Neuronal stem cell (in vitro differentiated cells): ENCODE measurements at regions not wholly inside any gene's neighbourhood (a gene's known extent, or its start where the extent isn't known, plus 50 kb on each side); places are given as distances from the start of the nearest gene placed in this dataset.

ENCODE experiments used
- DNase-seq: peaks from one replicate; pipeline ENCODE4 v3.0.0-alpha.2; 2013; ENCODE audit warnings: low spot score
- H2AFZ ChIP-seq: one replicate; pipeline ENCODE4 v1.6.1; 2013; ENCODE audit warnings: mild to moderate bottlenecking, low read length, inconsistent platforms
- H2AK5ac ChIP-seq: 2 replicates; pipeline ENCODE4 v1.6.1; 2013; ENCODE audit warnings: low read depth, mild to moderate bottlenecking, inconsistent platforms, low read length, moderate library complexity, mixed read lengths
- H2BK120ac ChIP-seq: 2 replicates; pipeline ENCODE4 v1.6.1; 2013; ENCODE audit warnings: low read depth, mild to moderate bottlenecking, inconsistent platforms, low read length, moderate library complexity, mixed read lengths
- H2BK12ac ChIP-seq: one replicate; pipeline ENCODE4 v1.6.1; 2013; ENCODE audit warnings: low read length, inconsistent platforms
- H2BK15ac ChIP-seq: 2 replicates; pipeline ENCODE4 v1.6.1; 2013; ENCODE audit warnings: mild to moderate bottlenecking, low read length, inconsistent platforms, mixed read lengths
- H2BK5ac ChIP-seq: one replicate; pipeline ENCODE4 v1.6.1; 2013; ENCODE audit warnings: inconsistent platforms, mild to moderate bottlenecking, low read length, moderate library complexity
- H3K14ac ChIP-seq: one replicate; pipeline ENCODE4 v1.6.1; 2013; ENCODE audit warnings: low read length, inconsistent platforms
- H3K18ac ChIP-seq: 2 replicates; pipeline ENCODE4 v1.6.1; 2013; ENCODE audit warnings: low read length, inconsistent platforms
- H3K23ac ChIP-seq: 2 replicates; pipeline ENCODE4 v1.6.1; 2013; ENCODE audit warnings: low read depth, mild to moderate bottlenecking, mixed read lengths, low read length, inconsistent platforms; ENCODE audit not compliant: poor library complexity
- H3K27ac ChIP-seq: replicated peaks from 3 replicates; pipeline ENCODE4 v1.5.1; 2013; ENCODE audit warnings: low read length, inconsistent platforms
- H3K27me3 ChIP-seq, 3 experiments: 2 replicates each; pipeline ENCODE4 v1.6.1; 2013; ENCODE audit warnings: low read length in 3 of 3, mild to moderate bottlenecking in 2 of 3, inconsistent platforms in 1 of 3, low read depth in 1 of 3, mixed read lengths in 1 of 3, moderate library complexity in 1 of 3; ENCODE audit not compliant: control insufficient read depth in 3 of 3, insufficient read depth in 3 of 3
- H3K36me3 ChIP-seq, 2 donors: replicated peaks in 1 of 2; 2 replicates each; pipeline ENCODE4 v1.6.1; 2013; ENCODE audit warnings: low read length in 2 of 2; ENCODE audit not compliant: control insufficient read depth in 2 of 2, insufficient read depth in 2 of 2
- H3K4ac ChIP-seq: 2 replicates; pipeline ENCODE4 v1.6.1; 2013; ENCODE audit warnings: inconsistent platforms, mild to moderate bottlenecking, low read length, moderate library complexity
- H3K4me1 ChIP-seq, 2 donors: 1 replicate in 1 of 2; 2 replicates in 1 of 2; pipeline ENCODE4 v1.6.1; 2013; ENCODE audit warnings: low read length in 2 of 2, low read depth in 1 of 2; ENCODE audit not compliant: control insufficient read depth in 2 of 2, insufficient read depth in 1 of 2
- H3K4me2 ChIP-seq: one replicate; pipeline ENCODE4 v1.6.1; 2013; ENCODE audit warnings: mild to moderate bottlenecking, low read length, inconsistent platforms; ENCODE audit not compliant: insufficient read depth, poor library complexity, severe bottlenecking
- H3K4me3 ChIP-seq, 2 donors: 2 replicates each; pipeline ENCODE4 v1.5.1; 2013; ENCODE audit warnings: low read length in 2 of 2, mild to moderate bottlenecking in 2 of 2, inconsistent platforms in 1 of 2, moderate library complexity in 1 of 2
- H3K79me1 ChIP-seq: one replicate; pipeline ENCODE4 v1.6.1; 2013; ENCODE audit warnings: low read depth, mild to moderate bottlenecking, inconsistent platforms, low read length, moderate library complexity
- H3K9ac ChIP-seq: one replicate; pipeline ENCODE4 v1.6.1; 2013; ENCODE audit warnings: mild to moderate bottlenecking, low read depth, low read length, inconsistent platforms; ENCODE audit not compliant: poor library complexity
- H3K9me3 ChIP-seq, 2 donors: replicated peaks in 1 of 2; 2 replicates each; pipeline versions ENCODE3 to v1.6.1; 2013; ENCODE audit warnings: low read length in 2 of 2, mild to moderate bottlenecking in 2 of 2, inconsistent platforms in 1 of 2, low read depth in 1 of 2, mixed read lengths in 1 of 2, moderate library complexity in 1 of 2; ENCODE audit not compliant: control insufficient read depth in 2 of 2, insufficient read depth in 1 of 2
- H4K8ac ChIP-seq: one replicate; pipeline ENCODE4 v1.6.1; 2013; ENCODE audit warnings: low read depth, mild to moderate bottlenecking, inconsistent platforms, low read length, moderate library complexity
- H4K91ac ChIP-seq: one replicate; pipeline ENCODE4 v1.6.1; 2013; ENCODE audit warnings: low read length, low read depth, mild to moderate bottlenecking, inconsistent platforms; ENCODE audit not compliant: poor library complexity
- WGBS, 2 donors: extraction: QIAGEN DNeasy Blood & Tissue Kit; methylation state at CpG; one replicate each; pipeline ENCODE4 v1.1.7; 2013; ENCODE audit warnings: missing lambda C conversion rate in 2 of 2, mixed read lengths in 1 of 2; ENCODE audit not compliant: insufficient read length in 2 of 2, insufficient replicate concordance in 1 of 2; ENCODE audit errors: extremely low coverage in 2 of 2; 5-methylcytosine and 5-hydroxymethylcytosine counted together

DNA sequence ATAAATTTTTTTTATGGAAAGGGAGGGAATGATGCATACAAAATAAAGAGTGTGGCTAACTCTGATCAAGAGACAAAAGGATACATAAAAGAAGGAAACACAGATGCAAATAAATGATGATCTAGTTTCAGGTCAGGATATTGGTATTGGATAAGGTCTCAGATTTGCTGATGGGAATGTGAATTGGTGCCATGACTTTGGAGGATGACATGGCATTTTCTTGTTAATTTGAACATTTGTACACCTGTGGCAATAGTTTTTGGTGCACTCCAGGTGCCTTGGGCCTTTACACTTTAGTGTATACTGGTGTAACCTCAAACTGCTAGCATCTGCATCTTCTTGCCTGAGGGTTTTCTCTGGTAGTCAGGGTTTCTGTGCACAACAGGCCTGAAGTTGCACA, 279.3 kb downstream of the TMEM121 start:
- H3K4me1 ChIP-seq = no peaks in the 10 kb centered on the region

DNA sequence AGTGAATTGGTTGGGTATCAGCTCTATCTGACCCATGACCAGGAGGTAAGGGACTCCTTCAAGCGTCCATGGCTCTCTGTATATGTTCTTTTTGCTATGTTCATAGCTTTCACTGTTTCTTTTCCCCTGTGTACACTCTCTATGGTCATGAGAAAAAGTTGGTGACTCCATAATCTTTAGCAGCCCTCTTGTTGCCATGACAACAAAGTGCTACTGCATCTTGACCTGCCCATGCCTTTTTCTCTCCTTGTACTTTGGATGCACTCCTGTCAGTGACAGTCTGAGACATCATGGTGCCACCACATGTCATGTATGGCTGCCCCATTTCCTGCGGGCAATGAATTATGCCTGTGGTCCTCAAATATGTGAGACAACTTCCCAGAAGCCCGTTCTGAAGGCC, 280.2 kb downstream of the TMEM121 start:
- Histone ChIP-seq H3K4ac (no peak overlapping the region), H3K4me1 (no peaks in the 10 kb centered on the region), H2BK12ac (no peak overlapping the region), H4K91ac (no peak overlapping the region), H3K18ac (no peak overlapping the region), H2AFZ (no peak overlapping the region), H3K9ac (no peak overlapping the region), H3K14ac (no peak overlapping the region), H2BK5ac (no peak overlapping the region), H3K36me3 (no peaks in the 10 kb centered on the region), H2AK5ac (no peak overlapping the region), H3K27me3 (no peaks in the 10 kb centered on the region), H2BK15ac (no peak overlapping the region), H3K27ac (no peak overlapping the region), H3K4me3 (no peak overlapping the region), H3K79me1 (no peaks in the 10 kb centered on the region), H3K4me2 (no peak overlapping the region), H2BK120ac (no peak overlapping the region), H4K8ac (no peak overlapping the region), H3K9me3 (peaks cover 0 to 34% of the 10 kb centered on the region in 2 donors), H3K23ac (no peak overlapping the region)
- WGBS, 2 donors = no CpG with 5 or more reads among the region's 3 CpGs
- no peak for DNase-seq

More for the DNA sequence above, 279.3 kb downstream of the TMEM121 start:
- DNase-seq = no peak
- Histone ChIP-seq H3K9ac (no peak overlapping the region), H3K79me1 (no peaks in the 10 kb centered on the region), H3K18ac (no peak overlapping the region), H4K8ac (no peak overlapping the region), H2BK5ac (no peak overlapping the region), H2AK5ac (no peak overlapping the region), H3K9me3 (peaks cover 0 to 29% of the 10 kb centered on the region in 2 donors), H3K4me3 (no peak overlapping the region), H2BK12ac (no peak overlapping the region), H3K4me2 (no peak overlapping the region), H2BK15ac (no peak overlapping the region), H4K91ac (no peak overlapping the region), H2AFZ (no peak overlapping the region), H3K23ac (no peak overlapping the region), H2BK120ac (no peak overlapping the region), H3K14ac (no peak overlapping the region), H3K27ac (no peak overlapping the region), H3K4ac (no peak overlapping the region), H3K27me3 (no peaks in the 10 kb centered on the region), H3K36me3 (no peaks in the 10 kb centered on the region)

DNA sequence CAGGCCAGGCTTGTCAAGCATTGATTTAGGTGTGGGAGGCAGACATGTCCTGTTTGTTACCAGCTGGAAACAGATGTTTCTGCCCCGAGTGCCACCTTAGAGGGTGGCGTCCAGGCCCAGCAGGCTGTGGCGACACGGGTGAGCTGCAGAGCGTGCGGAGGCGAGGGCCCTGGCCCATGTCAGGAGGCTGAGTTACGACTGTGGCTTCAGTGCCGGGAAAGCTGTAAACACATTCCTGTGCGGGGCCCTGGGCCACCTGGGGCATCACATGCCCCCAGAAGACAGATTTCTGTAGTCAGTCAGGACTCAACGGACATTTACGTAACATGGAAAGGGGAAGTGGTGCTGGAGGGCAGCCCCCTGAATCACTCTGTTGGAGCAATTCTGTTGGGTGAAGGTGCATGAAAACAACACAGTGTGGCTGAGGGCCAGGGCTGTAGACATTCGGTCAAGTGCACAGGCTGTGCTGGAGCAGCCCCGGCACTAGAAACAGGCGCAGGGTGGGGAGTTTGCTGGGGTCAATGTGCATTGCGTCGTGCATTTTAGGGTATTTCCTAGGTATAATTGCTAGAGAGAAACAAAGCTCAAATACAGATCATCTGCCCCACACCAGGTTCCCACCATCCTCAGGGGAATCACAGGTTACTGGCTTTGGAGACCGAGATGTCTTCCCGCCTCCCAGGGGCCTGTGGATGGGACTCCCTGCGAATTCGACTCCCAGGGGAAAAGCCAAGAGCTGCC, 291.8 kb downstream of the TMEM121 start:
- Histone ChIP-seq H3K79me1 (no peaks in the 10 kb centered on the region), H2BK5ac (no peak overlapping the region), H4K91ac (no peak overlapping the region), H3K9ac (no peak overlapping the region), H4K8ac (no peak overlapping the region), H3K9me3 (peaks cover 0 to 35% of the 10 kb centered on the region in 2 donors), H3K4me2 (no peak overlapping the region), H3K4ac (no peak overlapping the region), H2AK5ac (no peak overlapping the region), H3K14ac (no peak overlapping the region), H3K18ac (no peak overlapping the region), H3K36me3 (no peaks in the 10 kb centered on the region), H3K23ac (no peak overlapping the region), H2BK12ac (no peak overlapping the region), H3K27me3 (peaks cover 0 to 30% (median 0%) of the 10 kb centered on the region in 3 experiments), H3K4me1 (no peaks in the 10 kb centered on the region), H3K27ac (no peak overlapping the region), H2BK15ac (no peak overlapping the region), H3K4me3 (no peak overlapping the region), H2AFZ (no peak overlapping the region), H2BK120ac (no peak overlapping the region)
- no peak for DNase-seq
- no CpG with 5 or more reads among the region's 21 CpGs for WGBS, 2 donors

DNA sequence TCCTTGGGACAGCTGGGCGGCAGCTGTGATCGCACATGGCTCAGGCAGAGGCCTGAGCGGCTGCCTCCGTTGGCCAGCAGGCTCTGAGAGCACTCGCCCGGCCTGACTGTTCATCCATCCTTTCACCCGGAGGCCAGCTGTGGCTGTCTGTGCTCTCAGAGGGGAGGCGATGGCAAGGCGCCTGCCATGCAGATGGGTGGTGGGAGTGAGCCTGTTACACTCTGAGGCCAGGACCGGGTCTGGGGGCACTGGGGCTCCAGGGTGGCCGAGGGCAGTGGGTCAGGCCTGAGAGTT, 292.3 kb downstream of the TMEM121 start:
- Histone ChIP-seq H2BK15ac (no peak overlapping the region), H2AFZ (no peak overlapping the region), H3K4me1 (no peaks in the 10 kb centered on the region), H3K23ac (no peak overlapping the region), H3K18ac (no peak overlapping the region), H3K4ac (no peak overlapping the region), H3K9me3 (peaks cover 0 to 35% of the 10 kb centered on the region in 2 donors), H2BK5ac (no peak overlapping the region), H4K91ac (no peak overlapping the region), H2AK5ac (no peak overlapping the region), H3K36me3 (no peaks in the 10 kb centered on the region), H2BK12ac (no peak overlapping the region), H3K4me3 (no peak overlapping the region), H3K27ac (no peak overlapping the region), H3K4me2 (no peak overlapping the region), H4K8ac (no peak overlapping the region), H2BK120ac (no peak overlapping the region), H3K79me1 (no peaks in the 10 kb centered on the region), H3K9ac (no peak overlapping the region), H3K27me3 (peaks cover 0 to 33% (median 0%) of the 10 kb centered on the region in 3 experiments), H3K14ac (no peak overlapping the region)
- no peak for DNase-seq
- no CpG with 5 or more reads among the region's 11 CpGs for WGBS, 2 donors
